ENCODE measurements at regions not wholly inside any gene's neighbourhood (a gene's known extent, or its start where the extent isn't known, plus 50 kb on each side); places are given as distances from the start of the nearest gene placed in this dataset.

GRCh38 chr1:47656719-47657685 lies 219.2 kb downstream of the FOXD2 start:
- intact Hi-C loops (cut with DNase I), result no loop called here
- H3K27ac ChIP-seq, result peak overlapping the region in 3 of 5 donors; percentile 24 to 62 (median 29)

GRCh38 chr1:47658161-47658920 lies 220.5 kb downstream of the FOXD2 start:
- H3K4me1 ChIP-seq (replicated peaks in 1 of 2), result no peaks in the 10 kb centered on the region
- intact Hi-C loops (cut with DNase I), result no loop called here
- no peaks in the 10 kb centered on the region for H3K9me3 ChIP-seq (replicated peaks in 1 of 3)
- peak in 1 of 7 donors; percentile 5 for DNase-seq
- no peak for TF ChIP-seq POLR2A (IDR thresholded peaks at IDR 0.05)
- TF ChIP-seq CTCF (IDR thresholded peaks at IDR 0.05), result no peak
- no peaks in the 10 kb centered on the region for H3K36me3 ChIP-seq (replicated peaks in 1 of 2)
- H3K27me3 ChIP-seq, result no peaks in the 10 kb centered on the region
- H3K4me3 ChIP-seq, result no peak overlapping the region
- WGBS, 4 donors, result 77 to 93% (median 84%) methylated on average over 5 to 9 of the region's 9 CpGs
- no peak overlapping the region for H3K27ac ChIP-seq

More at GRCh38 chr1:47656719-47657685, 219.2 kb downstream of the FOXD2 start:
- H3K36me3 ChIP-seq (replicated peaks in 1 of 2), result no peaks in the 10 kb centered on the region
- no peak for TF ChIP-seq CTCF (IDR thresholded peaks at IDR 0.05)
- TF ChIP-seq POLR2A (IDR thresholded peaks at IDR 0.05), result no peak
- H3K27me3 ChIP-seq, result no peaks in the 10 kb centered on the region
- no peak overlapping the region for H3K4me3 ChIP-seq
- DNase-seq, result peak in 6 of 7 donors; percentile 25 to 71 (median 40)
- no peaks in the 10 kb centered on the region for H3K9me3 ChIP-seq (replicated peaks in 1 of 3)
- no peaks in the 10 kb centered on the region for H3K4me1 ChIP-seq (replicated peaks in 1 of 2)
- 62 to 73% (median 68%) methylated on average over 18 of the region's 18 CpGs for WGBS, 4 donors

GRCh38 chr1:47659146-47659545 lies 221.3 kb downstream of the FOXD2 start:
- H3K36me3 ChIP-seq (replicated peaks in 1 of 2), result no peaks in the 10 kb centered on the region
- H3K9me3 ChIP-seq (replicated peaks in 1 of 3), result no peaks in the 10 kb centered on the region
- H3K27me3 ChIP-seq, result no peaks in the 10 kb centered on the region
- WGBS, 4 donors, result 33 to 67% (median 63%) methylated on average over 6 of the region's 6 CpGs
- H3K4me1 ChIP-seq (replicated peaks in 1 of 2), result no peaks in the 10 kb centered on the region
- intact Hi-C loops (cut with DNase I), result no loop called here
- H3K27ac ChIP-seq, result no peak overlapping the region
- DNase-seq, result peak in 1 of 7 donors; percentile 6
- no peak overlapping the region for H3K4me3 ChIP-seq
- no peak for TF ChIP-seq POLR2A (IDR thresholded peaks at IDR 0.05)
- TF ChIP-seq CTCF (IDR thresholded peaks at IDR 0.05), result no peak

- no peak for DNase-seq
- no peak overlapping the region for H3K27ac ChIP-seq
- 40 to 64% (median 51%) methylated on average over 1 of the region's 1 CpG for WGBS, 4 donors
- intact Hi-C loops (cut with DNase I), result no loop called here
- no peaks in the 10 kb centered on the region for H3K36me3 ChIP-seq (replicated peaks in 1 of 2)
- TF ChIP-seq POLR2A (IDR thresholded peaks at IDR 0.05) (no peak), CTCF (IDR thresholded peaks at IDR 0.05) (no peak)
- H3K4me3 ChIP-seq, result no peak overlapping the region
- no peaks in the 10 kb centered on the region for H3K27me3 ChIP-seq
- H3K4me1 ChIP-seq (replicated peaks in 1 of 2), result no peaks in the 10 kb centered on the region
- no peaks in the 10 kb centered on the region for H3K9me3 ChIP-seq (replicated peaks in 1 of 3)
Measured at GRCh38 chr1:47660622-47661021, 222.8 kb downstream of the FOXD2 start.
